Stimulated activated CD4-positive, alpha-beta T cell treated with anti-CD3 and anti-CD28 coated beads, Interleukin-1b, Interleukin-23, amount 100 ng/mL, for 4 hours (primary cell): ENCODE measurements at regions not wholly inside any gene's neighbourhood (a gene's known extent, or its start where the extent isn't known, plus 50 kb on each side); places are given as distances from the start of the nearest gene placed in this dataset.
A peak's percentile ranks its signal among the peaks of the same experiment; 100 is the strongest.
"Not testable (repeated sequence)": the region's sequence is repeated elsewhere in the genome, so short reads cannot be mapped to it uniquely, and the experiment has no call there.

Experiments used
- DNase-seq, 2 donors: peaks; one replicate each; pipeline ENCODE4 v3.0.0-alpha.2; 2020; ENCODE audit warnings: low read depth in 2 of 2

DNA sequence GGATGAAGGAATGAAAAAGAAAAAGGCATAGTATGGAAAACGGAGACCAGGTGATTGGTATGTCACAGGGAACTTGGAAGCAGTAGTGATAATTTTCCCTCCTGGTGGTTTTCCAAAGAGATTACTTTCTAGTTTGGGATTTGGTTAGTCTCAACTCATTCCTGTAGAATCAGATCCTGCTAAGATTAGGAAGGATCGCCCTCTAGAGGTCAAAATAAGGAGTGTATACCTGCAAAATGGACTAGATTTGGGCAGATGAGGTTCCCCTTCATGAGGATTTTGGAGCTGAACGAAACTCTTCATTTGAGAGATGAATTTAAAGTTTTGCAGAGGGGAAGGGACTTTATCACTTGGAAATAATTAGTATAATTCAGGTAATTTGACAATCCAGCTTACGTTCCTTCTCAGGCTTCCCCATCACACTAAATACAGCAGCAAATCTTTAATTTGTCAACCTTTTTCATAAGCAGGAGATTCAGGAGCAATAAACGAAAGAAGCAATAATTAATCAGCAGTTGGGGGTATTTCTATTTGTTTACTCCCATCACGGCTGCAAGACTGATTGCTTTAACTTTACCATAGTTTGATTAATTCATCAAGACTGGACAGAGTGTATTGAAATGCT lies 65.2 kb downstream of the CCDC195 start:
- DNase-seq, result peak in 1 of 2 donors; percentile 8

DNA sequence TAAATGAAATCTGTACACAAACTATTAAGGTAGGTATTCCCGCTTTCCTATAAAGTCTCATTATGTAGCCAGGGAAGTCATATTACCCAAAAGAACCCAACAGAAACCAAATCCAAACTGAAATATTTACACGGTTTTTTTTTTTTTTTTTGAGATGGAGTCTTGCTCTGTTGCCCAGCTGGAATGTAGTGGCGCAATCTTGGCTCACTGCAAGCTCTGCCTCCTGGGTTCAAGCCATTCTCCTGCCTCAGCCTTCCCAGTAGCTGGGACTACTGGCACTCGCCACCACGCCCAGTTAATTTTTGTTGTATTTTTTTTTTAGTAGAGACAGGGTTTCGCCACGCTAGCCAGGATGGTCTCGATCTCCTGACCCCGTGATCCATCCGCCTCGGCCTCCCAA lies 62.5 kb upstream of the CUL3 start:
- not testable (repeated sequence) for DNase-seq

DNA sequence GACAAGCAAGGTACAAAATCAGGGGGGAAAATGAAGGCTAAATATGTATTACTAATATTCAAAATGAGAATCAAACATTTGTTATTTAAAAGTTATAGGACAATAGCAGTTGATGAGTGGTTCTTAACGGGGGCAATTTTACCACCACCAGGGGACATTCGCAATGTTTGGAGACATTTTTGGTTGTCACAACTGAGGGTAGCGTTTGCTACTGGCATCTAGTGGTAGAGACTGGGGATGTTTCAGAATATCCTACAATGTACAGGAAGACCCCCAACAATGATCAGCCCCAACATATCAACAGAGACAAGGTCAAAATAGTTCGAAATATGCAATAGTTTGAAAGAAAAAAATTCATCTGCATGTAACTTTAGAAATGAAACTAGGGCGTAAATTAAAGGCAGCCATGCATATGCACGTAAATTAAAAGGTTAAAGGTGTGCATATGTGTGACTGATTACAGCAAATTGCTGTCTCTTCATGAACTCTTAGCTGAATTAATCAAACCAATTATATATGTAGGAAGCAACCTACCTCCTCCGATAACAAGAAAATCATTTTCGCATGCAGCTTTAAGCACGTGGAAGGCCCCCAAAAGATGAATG lies 61.2 kb upstream of the CUL3 start:
- DNase-seq, result no peak

DNA sequence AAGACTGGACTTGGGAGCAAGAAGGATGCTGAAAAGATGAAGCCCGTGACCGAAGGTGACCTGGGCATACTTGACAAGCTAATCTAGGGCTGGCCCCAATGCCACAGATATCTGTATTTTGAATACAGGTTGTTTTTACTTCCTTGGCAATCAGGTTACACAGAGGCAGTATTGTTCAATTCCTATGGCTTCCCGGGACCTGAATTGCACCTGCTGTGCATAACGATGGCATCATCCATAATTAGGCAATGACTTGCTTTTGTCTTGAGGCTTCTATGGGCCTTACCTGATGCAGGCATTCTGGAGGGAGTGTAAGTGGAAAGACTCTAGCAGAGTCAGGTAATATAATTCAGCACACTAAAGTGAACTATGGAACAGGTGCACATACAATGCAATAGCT lies 60.6 kb upstream of the CUL3 start:
- no peak for DNase-seq

DNA sequence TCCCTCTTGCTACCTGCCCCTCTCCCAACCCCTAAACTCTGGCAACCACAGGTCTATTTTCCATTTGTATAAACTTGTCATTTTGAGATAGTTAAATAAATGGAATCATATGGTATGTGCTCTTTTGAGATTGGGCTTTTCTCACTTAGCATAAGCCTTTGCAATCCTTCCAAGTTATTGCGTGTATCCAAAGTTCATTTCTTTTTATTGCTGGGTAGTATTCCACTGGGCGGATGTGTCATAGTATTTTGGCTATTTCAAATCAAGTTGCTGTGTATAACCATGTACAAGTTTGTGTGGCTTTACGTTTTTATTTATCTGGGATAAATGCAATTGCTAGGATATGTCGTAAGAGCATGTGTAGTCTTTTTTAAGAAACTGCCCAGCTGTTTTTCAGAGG lies 55.5 kb upstream of the CUL3 start:
- DNase-seq, result no peak

DNA sequence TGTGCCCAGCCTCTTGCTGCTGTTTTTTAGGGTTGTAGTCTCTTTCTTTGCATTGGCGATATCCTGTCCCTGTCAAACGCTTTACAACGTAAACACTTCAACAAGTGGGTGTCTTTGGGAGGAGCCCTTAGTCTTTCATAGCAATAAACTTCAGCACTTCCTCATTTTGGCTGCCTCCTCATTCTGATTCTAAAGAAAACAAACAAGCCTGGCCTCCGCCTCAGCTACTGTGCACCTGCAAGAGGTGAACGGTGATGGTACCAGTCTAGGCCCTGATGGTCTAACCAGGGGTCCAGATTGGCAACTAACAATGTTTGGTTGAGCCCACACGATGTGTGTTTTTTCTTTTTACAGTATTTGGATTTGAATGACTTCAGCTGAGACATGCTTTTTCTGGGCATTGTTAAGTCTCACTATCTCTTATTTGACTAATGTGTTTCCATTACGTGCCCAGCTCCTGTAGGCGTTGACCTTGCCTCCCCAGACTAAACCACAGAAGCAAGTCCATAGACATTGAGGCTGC lies 53.2 kb upstream of the CUL3 start:
- DNase-seq, result peak in 1 of 2 donors; percentile 29
